Stomach smooth muscle (tissue), 2 donors: ENCODE measurements at regions not wholly inside any gene's neighbourhood (a gene's known extent, or its start where the extent isn't known, plus 50 kb on each side); places are given as distances from the start of the nearest gene placed in this dataset.
"Not testable (repeated sequence)": the region's sequence is repeated elsewhere in the genome, so short reads cannot be mapped to it uniquely, and the experiment has no call there.

Experiments
- H3K27ac ChIP-seq: one replicate; pipeline ENCODE4 v1.7.0; 2013; ENCODE audit warnings: mild to moderate bottlenecking, low read length, inconsistent platforms
- H3K27me3 ChIP-seq, 2 donors: one replicate each; pipeline ENCODE4 v1.7.0; 2013; ENCODE audit warnings: low read length in 2 of 2; ENCODE audit not compliant: insufficient read depth in 2 of 2, control insufficient read depth in 1 of 2
- H3K36me3 ChIP-seq, 2 donors: one replicate each; pipeline ENCODE4 v1.7.0; 2013; ENCODE audit warnings: low read length in 2 of 2; ENCODE audit not compliant: control insufficient read depth in 2 of 2, insufficient read depth in 2 of 2
- H3K4me1 ChIP-seq: one replicate; pipeline ENCODE4 v1.7.0; 2013; ENCODE audit warnings: low read length; ENCODE audit not compliant: control insufficient read depth, insufficient read depth
- H3K4me3 ChIP-seq, 2 donors: one replicate each; pipeline ENCODE4 v1.7.0; 2013; ENCODE audit warnings: low read length in 2 of 2
- H3K9ac ChIP-seq, 2 donors: one replicate each; pipeline ENCODE4 v1.7.0; 2013; ENCODE audit warnings: low read length in 2 of 2, mild to moderate bottlenecking in 1 of 2
- H3K9me3 ChIP-seq, 2 donors: one replicate each; pipeline ENCODE4 v1.7.0; 2013; ENCODE audit warnings: low read length in 2 of 2; ENCODE audit not compliant: control insufficient read depth in 2 of 2
- donor health status: healthy.
- donor health status: Pancreatic carcinoma.

DNA sequence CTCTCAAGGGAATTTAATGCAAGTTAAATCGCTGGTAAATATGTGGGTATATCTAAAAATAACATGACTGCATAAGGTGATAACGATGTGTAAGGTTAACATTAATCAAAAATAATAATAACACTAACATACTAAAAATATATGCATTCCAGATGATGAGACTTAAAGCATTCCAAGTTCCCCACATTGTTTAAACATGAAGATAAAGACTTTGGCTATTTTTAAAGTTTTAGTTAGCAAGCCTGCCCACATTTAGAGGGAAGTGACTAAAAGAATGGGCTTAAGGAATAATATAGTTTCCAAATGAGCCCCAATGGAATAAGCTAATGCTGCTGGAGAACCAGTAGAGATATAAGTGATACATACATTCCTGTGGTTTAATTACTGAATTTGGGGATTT is 941.3 kb downstream of the TBC1D32 start:
- H3K4me1 ChIP-seq, result no peaks in the 10 kb centered on the region
- no peak overlapping the region for H3K27ac ChIP-seq
- H3K36me3 ChIP-seq, result no peaks in the 10 kb centered on the region
- H3K4me3 ChIP-seq, result no peak overlapping the region
- no peak overlapping the region for H3K9ac ChIP-seq
- H3K27me3 ChIP-seq, result no peaks in the 10 kb centered on the region
- no peaks in the 10 kb centered on the region for H3K9me3 ChIP-seq

DNA sequence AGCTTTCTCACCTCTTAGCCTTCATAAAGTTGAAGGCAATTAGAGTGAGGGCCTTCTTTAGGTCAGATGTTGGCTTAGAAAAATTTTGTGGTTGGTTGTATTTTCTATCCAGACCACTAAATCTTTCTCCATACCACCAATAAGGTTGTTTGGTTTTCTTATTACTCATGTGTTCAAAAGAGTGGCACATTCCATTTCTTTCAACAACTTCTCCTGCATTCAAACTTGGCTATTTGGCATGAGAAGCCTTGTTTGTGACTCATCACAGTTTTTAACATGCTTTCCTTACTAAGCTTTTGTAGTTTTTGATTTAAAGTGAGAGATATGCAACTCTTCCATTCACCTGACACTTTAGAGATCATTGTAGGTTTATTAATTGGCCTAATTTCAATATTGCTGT is 949.6 kb downstream of the TBC1D32 start:
- Histone ChIP-seq H3K36me3 (no peaks in the 10 kb centered on the region), H3K4me3 (no peak overlapping the region), H3K4me1 (no peaks in the 10 kb centered on the region), H3K27me3 (no peaks in the 10 kb centered on the region), H3K9me3 (no peaks in the 10 kb centered on the region), H3K27ac (no peak overlapping the region), H3K9ac (no peak overlapping the region)

DNA sequence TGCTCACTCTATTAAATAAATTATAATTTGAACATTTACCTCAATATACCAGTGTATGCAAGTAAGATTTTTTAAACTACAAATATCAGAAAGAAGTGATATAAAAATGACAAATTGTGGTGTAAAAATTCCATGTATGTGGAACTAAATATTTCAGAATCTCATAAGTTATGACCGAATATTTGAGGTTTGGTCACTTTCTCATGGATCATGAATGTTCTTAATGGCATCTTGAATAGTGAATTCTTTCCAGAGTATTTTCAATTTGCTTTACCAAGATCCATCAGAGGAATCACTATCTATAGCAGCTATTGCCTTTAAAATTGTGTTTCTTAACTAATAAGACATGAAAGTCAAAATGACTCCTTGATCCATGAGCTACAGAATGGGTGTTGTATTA is 950.6 kb downstream of the TBC1D32 start:
- no peaks in the 10 kb centered on the region for H3K9me3 ChIP-seq
- no peak overlapping the region for H3K27ac ChIP-seq
- no peaks in the 10 kb centered on the region for H3K27me3 ChIP-seq
- no peaks in the 10 kb centered on the region for H3K36me3 ChIP-seq
- no peaks in the 10 kb centered on the region for H3K4me1 ChIP-seq
- no peak overlapping the region for H3K9ac ChIP-seq
- no peak overlapping the region for H3K4me3 ChIP-seq

DNA sequence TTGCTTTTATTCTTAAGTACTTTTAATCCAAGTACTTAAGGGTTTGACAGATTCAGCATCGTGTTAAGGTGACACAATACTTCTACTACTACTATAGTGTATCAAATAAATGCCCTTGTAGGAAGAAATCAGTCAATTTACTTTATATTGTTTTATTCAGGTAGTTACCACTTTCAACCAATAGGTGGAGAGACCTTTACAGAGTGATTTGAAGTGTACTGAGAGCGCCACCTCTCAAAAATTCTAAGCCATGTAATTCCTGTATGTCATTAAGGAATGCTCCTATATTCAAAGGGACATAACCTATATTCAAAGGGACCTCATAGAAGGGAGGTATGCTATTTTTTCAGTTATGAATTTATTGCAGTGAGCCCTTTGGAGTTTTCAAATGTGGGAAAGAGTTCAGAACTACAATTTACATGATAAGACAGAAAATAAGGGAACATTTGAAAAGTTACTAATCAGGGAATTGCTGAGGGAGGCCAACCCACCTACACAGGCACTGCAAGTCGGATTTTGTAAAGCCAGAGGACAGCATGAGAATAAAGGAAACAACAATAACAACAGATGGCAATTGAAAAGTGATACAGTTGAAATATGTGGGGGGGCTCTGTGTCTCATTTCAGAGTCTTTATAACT is 955.6 kb downstream of the TBC1D32 start:
- no peaks in the 10 kb centered on the region for H3K4me1 ChIP-seq
- no peak overlapping the region for H3K27ac ChIP-seq
- no peaks in the 10 kb centered on the region for H3K27me3 ChIP-seq
- no peaks in the 10 kb centered on the region for H3K9me3 ChIP-seq
- H3K9ac ChIP-seq, result no peak overlapping the region
- H3K4me3 ChIP-seq, result no peak overlapping the region
- no peaks in the 10 kb centered on the region for H3K36me3 ChIP-seq

DNA sequence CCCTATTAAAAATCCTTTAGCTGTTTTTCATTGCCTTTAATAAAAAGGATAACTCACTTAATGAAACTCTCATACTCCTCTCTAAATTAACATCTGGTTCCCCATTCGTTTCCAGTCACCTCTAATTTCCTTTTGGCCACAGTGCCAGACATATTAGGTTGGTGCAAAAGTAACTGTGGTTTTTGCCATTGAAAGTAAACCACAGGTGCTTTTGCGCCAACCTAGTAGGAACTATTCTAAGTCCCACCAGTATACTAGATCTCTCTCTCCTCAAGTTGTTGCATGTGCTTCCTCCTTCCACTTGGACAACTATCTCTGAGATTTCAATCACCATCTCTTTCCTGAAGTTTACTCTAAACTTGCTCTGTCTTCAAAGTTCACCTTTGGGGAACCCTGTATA is 961.1 kb downstream of the TBC1D32 start:
- no peaks in the 10 kb centered on the region for H3K36me3 ChIP-seq
- H3K4me1 ChIP-seq, result no peaks in the 10 kb centered on the region
- H3K27me3 ChIP-seq, result no peaks in the 10 kb centered on the region
- no peak overlapping the region for H3K4me3 ChIP-seq
- H3K27ac ChIP-seq, result no peak overlapping the region
- H3K9me3 ChIP-seq, result no peaks in the 10 kb centered on the region
- H3K9ac ChIP-seq, result no peak overlapping the region

DNA sequence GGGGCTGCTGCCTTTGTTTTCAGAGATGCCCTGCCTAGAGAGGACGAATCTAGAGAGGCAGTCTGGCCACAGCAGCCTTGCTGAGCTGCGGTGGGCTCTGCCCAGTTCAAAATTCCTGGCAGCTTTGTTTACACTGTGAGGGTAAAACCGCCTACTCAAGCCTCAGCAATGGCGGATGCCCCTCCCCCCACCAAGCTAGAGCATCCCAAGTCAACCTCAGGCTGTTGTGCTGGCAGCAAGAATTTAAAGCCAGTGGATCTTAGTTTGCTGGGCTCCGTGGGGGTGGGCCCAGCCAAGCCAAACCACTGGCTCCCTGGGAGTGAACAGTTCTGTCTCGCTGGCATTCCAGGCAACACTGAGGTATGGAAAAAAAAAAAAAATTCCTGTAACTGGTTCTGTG is 970.9 kb downstream of the TBC1D32 start:
- Histone ChIP-seq H3K27me3 (no peaks in the 10 kb centered on the region), H3K9me3 (no peaks in the 10 kb centered on the region), H3K4me1 (no peaks in the 10 kb centered on the region), H3K4me3 (no peak overlapping the region), H3K27ac (no peak overlapping the region), H3K9ac (no peak overlapping the region), H3K36me3 (no peaks in the 10 kb centered on the region)

DNA sequence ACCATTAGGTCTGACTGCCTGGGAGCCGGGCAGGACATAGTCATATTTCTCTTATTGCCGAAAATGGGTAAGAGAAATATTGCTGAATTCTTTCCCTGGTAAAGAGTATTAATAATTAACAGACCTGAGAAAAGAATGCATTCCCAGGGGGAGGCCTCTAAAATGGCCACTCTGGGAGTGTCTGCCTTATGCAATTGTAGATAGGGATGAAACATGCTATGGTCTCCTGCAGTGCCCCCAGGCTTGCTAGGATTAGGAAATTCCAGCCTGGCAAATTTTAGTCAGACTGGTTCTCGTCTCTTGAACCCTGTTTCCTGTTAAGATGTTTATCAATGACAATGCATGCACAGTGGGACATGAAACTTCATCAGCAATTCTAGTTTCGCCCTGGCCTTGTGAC is 975.7 kb downstream of the TBC1D32 start:
- H3K9ac ChIP-seq, H3K27ac ChIP-seq, H3K4me1 ChIP-seq, H3K9me3 ChIP-seq, H3K27me3 ChIP-seq, H3K4me3 ChIP-seq, H3K36me3 ChIP-seq: not testable (repeated sequence)

DNA sequence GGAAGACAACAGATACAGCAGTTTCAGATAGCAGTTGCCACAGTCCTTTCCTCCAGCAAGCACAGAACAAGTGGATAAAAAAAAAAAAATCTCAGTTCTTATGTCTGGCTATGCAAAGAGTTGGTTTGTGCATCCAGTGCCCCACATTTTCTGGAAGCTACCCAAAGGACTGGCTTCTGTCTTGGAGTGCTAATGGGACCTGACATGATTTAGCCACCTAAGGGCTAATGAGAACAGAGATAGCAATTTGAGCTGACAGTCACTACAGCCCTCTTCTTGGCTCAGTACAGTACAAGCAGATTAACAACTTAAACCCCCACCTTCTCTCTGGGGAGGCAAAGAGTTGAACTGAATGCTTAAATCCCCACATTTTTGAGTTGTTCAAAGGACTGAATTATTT is 976.8 kb downstream of the TBC1D32 start:
- Histone ChIP-seq H3K4me1 (no peaks in the 10 kb centered on the region), H3K27me3 (no peaks in the 10 kb centered on the region), H3K27ac (no peak overlapping the region), H3K4me3 (no peak overlapping the region), H3K9me3 (no peaks in the 10 kb centered on the region), H3K36me3 (no peaks in the 10 kb centered on the region), H3K9ac (no peak overlapping the region)

DNA sequence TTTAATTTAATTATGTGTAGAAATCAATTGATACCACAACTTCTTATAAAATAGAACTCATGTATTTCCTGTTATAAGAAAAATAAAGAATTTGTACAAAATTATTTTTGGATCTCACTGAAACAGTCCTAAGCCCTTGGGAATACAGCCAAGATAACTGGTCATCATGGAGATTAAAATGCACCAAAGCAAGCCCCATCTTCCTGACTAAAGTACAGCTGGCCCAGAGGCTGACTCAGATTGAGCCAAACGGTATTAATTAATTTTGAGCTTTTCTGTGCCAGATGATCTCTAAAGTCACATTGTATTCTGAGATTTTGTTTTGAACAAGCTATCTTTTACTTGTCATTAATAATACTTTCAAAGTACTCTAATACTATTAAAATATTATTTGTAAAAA is 978.5 kb downstream of the TBC1D32 start:
- no peak overlapping the region for H3K4me3 ChIP-seq
- no peak overlapping the region for H3K9ac ChIP-seq
- H3K4me1 ChIP-seq, result no peaks in the 10 kb centered on the region
- H3K9me3 ChIP-seq, result peaks cover 0 to 2% of the 10 kb centered on the region in 2 donors
- H3K27ac ChIP-seq, result no peak overlapping the region
- H3K36me3 ChIP-seq, result no peaks in the 10 kb centered on the region
- H3K27me3 ChIP-seq, result no peaks in the 10 kb centered on the region

DNA sequence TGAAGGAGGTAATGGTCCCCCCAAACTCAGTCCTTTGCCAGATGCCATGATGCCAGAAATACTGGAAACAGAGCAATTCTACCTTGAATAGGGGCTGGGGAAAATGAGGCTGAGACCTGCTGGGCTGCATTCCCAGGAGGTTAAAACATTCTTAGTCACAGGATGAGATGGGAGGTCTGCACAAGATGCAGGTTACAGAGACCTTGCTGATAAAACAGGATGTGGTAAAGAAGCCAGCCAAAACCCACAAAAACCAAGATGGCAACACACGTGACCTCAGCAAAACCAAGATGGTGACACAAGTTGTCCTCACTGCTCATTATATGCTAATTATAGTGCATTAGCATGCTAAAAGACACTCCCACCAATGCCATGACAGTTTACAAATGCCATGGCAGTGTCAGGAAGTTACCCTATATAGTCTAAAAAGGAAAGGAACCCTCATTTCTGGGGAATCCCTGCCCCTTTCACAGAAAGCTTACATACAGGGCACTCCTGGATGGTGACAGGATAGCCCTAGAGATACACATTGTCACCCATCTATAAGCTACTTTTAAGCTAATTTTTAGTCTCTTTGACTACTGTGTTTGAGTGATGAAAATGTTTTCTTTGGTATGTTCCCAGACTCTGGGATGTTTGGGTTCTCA is 979.7 kb downstream of the TBC1D32 start:
- H3K27ac ChIP-seq, result no peak overlapping the region
- no peaks in the 10 kb centered on the region for H3K4me1 ChIP-seq
- H3K4me3 ChIP-seq, result no peak overlapping the region
- no peaks in the 10 kb centered on the region for H3K27me3 ChIP-seq
- peaks cover 0 to 2% of the 10 kb centered on the region in 2 donors for H3K9me3 ChIP-seq
- no peaks in the 10 kb centered on the region for H3K36me3 ChIP-seq
- no peak overlapping the region for H3K9ac ChIP-seq

DNA sequence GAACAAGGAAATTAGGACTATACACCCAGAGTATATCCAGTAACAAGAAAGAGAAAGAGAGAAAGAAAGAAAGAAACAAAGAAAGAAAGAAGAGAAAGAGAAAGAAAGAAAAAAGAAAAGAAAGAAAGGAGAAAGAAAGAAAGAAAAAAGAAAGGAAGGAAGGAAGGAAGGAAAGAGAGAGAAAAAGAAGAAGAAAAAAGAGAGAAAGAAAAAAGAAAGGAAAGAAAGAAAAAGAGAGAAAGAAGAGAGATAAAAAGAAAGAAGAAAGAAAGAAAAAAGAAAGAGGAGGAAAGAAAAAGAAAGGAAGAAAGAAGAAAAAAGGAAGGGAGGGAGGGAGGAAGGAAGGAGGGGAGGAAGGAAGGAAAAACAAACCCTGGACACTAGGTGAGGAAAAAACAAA is 981.8 kb downstream of the TBC1D32 start:
- Histone ChIP-seq H3K9me3 (peaks cover 0 to 2% of the 10 kb centered on the region in 2 donors), H3K4me1 (no peaks in the 10 kb centered on the region), H3K4me3 (no peak overlapping the region), H3K27me3 (no peaks in the 10 kb centered on the region), H3K27ac (no peak overlapping the region), H3K9ac (no peak overlapping the region), H3K36me3 (no peaks in the 10 kb centered on the region)
